GM19372 (cell line): ENCODE measurements at regions not wholly inside any gene's neighbourhood (a gene's known extent, or its start where the extent isn't known, plus 50 kb on each side); places are given as distances from the start of the nearest gene placed in this dataset.
"Not testable (repeated sequence)": the region's sequence is repeated elsewhere in the genome, so short reads cannot be mapped to it uniquely, and the experiment has no call there.

ENCODE experiments used
- ATAC-seq: cut with Tn5 transposase; IDR thresholded peaks from one replicate; pipeline ENCODE4 v1.9.1; 2021; ENCODE audit warnings: mild to moderate bottlenecking, low read depth, moderate library complexity; ENCODE audit not compliant: unreplicated experiment

- ATAC-seq = no peak
Measured at GRCh38 chr20:22939181-22939580, 95.9 kb upstream of the SSTR4 start.

- ATAC-seq = no peak
Measured at GRCh38 chr20:22940350-22940749, 94.8 kb upstream of the SSTR4 start.

DNA sequence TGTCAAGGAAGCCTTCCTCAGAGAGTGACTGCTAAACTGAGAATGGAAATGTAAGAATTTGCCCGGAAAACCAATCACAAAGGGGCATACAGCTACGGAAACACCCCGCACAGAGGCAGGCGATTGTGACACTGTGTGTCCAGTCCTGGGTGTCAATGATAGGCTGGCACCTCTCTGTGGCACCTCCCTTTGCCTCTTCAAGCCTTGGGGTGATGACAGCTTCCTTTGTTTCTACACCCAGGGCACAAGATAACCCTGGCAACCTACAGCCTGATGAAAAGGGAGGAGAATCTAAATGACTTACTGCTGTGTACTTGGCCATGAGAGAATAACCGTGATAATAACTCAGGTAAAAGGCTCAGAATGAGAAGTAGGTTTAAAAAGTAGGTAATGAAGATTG lies 93.6 kb upstream of the SSTR4 start:
- ATAC-seq = no peak

DNA sequence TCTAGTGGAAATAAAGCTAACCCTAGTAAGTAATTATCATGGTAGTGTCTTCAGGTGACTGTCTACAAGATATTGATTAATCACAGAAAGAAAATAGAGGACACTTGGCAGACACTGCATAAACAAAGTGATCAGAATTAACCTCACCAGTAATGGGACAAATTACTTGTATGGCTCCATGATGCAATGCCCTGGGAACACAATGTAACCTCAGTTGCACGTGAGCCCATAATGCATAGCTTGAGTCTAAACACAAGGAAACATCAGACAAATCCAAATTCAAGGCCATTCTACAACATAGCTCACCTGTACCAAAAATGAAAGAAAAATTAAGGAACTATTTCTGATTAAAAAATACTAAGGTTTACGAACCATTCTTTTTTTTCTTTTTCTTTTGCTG lies 92.4 kb upstream of the SSTR4 start:
- ATAC-seq = no peak

GRCh38 chr20:22944062-22944461 lies 91.0 kb upstream of the SSTR4 start:
- no peak for ATAC-seq

DNA sequence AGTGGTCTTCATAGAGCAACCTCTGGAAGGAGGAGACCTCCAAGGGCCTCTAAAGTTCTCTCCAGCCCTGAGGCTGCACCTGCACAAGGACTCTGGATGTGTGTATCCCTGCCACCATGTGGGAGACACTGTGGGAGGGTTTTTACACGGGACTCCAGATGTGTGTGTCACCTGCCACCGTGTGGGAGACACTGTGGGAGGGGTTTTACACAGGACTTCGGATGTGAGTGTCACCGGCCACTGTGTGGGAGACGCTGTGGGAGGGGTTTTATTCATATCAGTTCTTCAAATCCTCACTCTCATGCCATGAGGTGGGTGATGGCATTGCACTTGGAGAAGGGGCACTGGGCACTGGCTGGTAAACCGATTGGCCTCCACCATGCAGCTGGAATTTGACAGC lies 90.2 kb upstream of the SSTR4 start:
- no peak for ATAC-seq

DNA sequence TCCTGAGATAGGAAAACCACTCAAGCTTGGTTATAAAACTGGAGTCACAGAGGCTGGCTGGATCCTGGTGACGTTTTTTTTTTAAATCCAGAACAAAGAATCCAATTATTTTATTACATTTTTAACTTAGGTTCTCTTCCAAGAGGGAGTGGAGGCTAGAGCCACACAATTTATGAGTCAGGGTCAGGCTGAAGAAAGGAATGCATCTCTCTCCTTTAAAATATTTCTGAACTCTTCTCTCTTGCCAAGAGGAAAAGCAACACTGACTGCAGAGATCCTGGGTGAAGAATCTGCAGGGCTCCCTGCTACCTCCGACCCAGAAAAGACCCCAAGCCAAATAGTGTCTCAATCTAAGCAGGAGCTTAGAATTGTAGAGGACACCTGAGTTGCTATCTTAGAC lies 88.5 kb upstream of the SSTR4 start:
- no peak for ATAC-seq

GRCh38 chr20:22949331-22950109 lies 85.6 kb upstream of the SSTR4 start:
- ATAC-seq = no peak

- ATAC-seq = no peak
Measured at GRCh38 chr20:22951966-22952365, 83.1 kb upstream of the SSTR4 start.

- no peak for ATAC-seq
Measured at GRCh38 chr20:22954661-22955060, 80.5 kb upstream of the SSTR4 start.

GRCh38 chr20:22958390-22958789 lies 76.7 kb upstream of the SSTR4 start:
- ATAC-seq = no peak

- ATAC-seq = no peak
Measured at GRCh38 chr20:22962567-22963439, 72.3 kb upstream of the SSTR4 start.

- ATAC-seq = no peak
Measured at GRCh38 chr20:22963581-22963980, 71.5 kb upstream of the SSTR4 start.

- ATAC-seq = no peak
Measured at GRCh38 chr20:22966787-22967464, 68.2 kb upstream of the SSTR4 start.

DNA sequence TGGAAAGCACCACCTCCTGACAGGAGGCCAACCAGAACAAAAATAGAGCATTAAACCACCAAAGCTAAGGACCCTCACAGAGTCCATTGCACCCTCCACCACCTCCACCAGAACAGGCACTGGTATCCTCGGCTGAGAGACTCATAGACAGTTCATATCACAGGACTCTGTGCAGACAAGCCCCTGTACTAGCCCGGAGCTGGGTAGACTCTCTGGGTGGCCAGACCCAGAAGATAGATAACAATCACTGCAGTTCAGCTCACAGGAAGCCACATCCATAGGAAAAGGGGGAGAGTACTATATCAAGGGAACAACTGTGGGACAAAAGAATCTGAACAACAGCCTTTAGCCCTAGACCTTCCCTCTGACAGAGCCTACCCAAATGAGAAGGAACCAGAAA lies 67.4 kb upstream of the SSTR4 start:
- not testable (repeated sequence) for ATAC-seq

- not testable (repeated sequence) for ATAC-seq
Measured at GRCh38 chr20:22969031-22969430, 66.1 kb upstream of the SSTR4 start.

- ATAC-seq = not testable (repeated sequence)
Measured at GRCh38 chr20:22971077-22971476, 64.0 kb upstream of the SSTR4 start.

DNA sequence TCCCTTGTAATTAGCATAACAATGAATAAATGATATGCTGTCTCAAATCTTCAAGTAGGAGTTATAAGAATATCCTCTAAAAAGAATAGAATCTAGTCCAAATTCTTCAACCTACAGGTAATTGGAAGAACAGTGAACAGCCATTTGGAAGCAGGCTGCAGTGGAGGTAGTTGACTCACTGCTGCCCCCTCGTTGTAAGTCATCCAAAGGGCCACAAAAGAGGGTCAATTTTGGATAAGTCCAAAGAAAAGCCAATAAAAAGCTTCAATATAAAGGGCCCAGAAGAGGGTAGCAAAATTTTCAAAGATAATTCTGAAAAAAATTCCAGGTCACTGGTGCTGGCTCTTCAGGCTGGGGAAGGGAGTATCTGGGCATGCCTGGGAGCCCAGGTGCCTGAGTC lies 60.8 kb upstream of the SSTR4 start:
- no peak for ATAC-seq

- ATAC-seq = no peak
Measured at GRCh38 chr20:22977047-22977785, 57.9 kb upstream of the SSTR4 start.

- ATAC-seq = no peak
Measured at GRCh38 chr20:22984008-22984407, 51.1 kb upstream of the SSTR4 start.

- no peak for ATAC-seq
Measured at GRCh38 chr20:22984606-22985005, 50.5 kb upstream of the SSTR4 start.
